A549 (cell line): ENCODE measurements at regions not wholly inside any gene's neighbourhood (a gene's known extent, or its start where the extent isn't known, plus 50 kb on each side); places are given as distances from the start of the nearest gene placed in this dataset.

Experiments used
- ATAC-seq, 2 experiments: fragments of 200-7000 bp in 1 of 2; fragments of >200 bp in 1 of 2; cut with Nextera tagmentation in 1 of 2; cut with Tn5 transposase in 1 of 2; 3 replicates each; pipeline versions ENCODE4 v1.8.0 to v1.9.1; 2018 to 2020; ENCODE audit warnings: mild to moderate bottlenecking in 1 of 2, moderate library complexity in 1 of 2
- CTCF ChIA-PET: fragments of 300-600 bp; sonication (Branson Sonifier 250); formaldehyde crosslinking; extraction: SDS; loops from one replicate; lab custom pipeline; 2021; ENCODE audit warnings: antibody characterized with exemption, inconsistent platforms; lab: Yijun Ruan, JAX
- POLR2A ChIA-PET: fragments of 350-600 bp; formaldehyde crosslinking; extraction: SDS; loops from one replicate; lab custom pipeline; 2021; ENCODE audit warnings: antibody characterized with exemption, inconsistent platforms; lab: Yijun Ruan, JAX
- DNase-seq, 2 experiments: peaks; one replicate each; pipeline versions ENCODE4 v3.0.0 to v3.0.0-alpha.2; 2011 to 2016; ENCODE audit warnings: low read depth in 1 of 2, low spot score in 1 of 2
- FAIRE-seq: peaks from 2 replicates; lab custom pipeline; 2011; peaks lifted over from hg19 to GRCh38; lab: Jason Lieb, UNC
- H3K27ac ChIP-seq, 2 experiments: fragments of >200 bp; sonication (Bioruptor Twin); formaldehyde crosslinking; 3 replicates each; pipeline ENCODE4 v1.5.1; 2016 to 2017
- H3K4me1 ChIP-seq: fragments of >200 bp; sonication (Bioruptor Twin); formaldehyde crosslinking; 3 replicates; pipeline ENCODE4 v1.6.1; 2016
- H3K4me2 ChIP-seq: fragments of >200 bp; sonication (Bioruptor Twin); formaldehyde crosslinking; 3 replicates; pipeline ENCODE4 v1.6.1; 2016
- H3K4me3 ChIP-seq: fragments of >200 bp; sonication (Bioruptor Twin); formaldehyde crosslinking; 3 replicates; pipeline ENCODE4 v1.5.1; 2016
- H3K9me3 ChIP-seq: fragments of >200 bp; sonication (Bioruptor Twin); formaldehyde crosslinking; 3 replicates; pipeline ENCODE4 v1.6.1; 2016
- ATOH8 ChIP-seq: fragments of 250-450 bp; sonication (Bioruptor Pico); IDR thresholded peaks from 2 replicates; pipeline ENCODE4 v1.5.0; 2020; ENCODE audit warnings: low read depth, mild to moderate bottlenecking, moderate library complexity
- CBX2 ChIP-seq: fragments of 200-600 bp; sonication (generic); IDR thresholded peaks from 2 replicates; pipeline ENCODE4 v1.6.1; 2016; ENCODE audit warnings: low read depth, mild to moderate bottlenecking, borderline replicate concordance
- CHD4 ChIP-seq: fragments of 200-600 bp; sonication (generic); IDR thresholded peaks from 2 replicates; pipeline ENCODE4 v1.6.1; 2016; ENCODE audit warnings: antibody characterized with exemption, mild to moderate bottlenecking, borderline replicate concordance
- EHF ChIP-seq: fragments of 250-450 bp; sonication (Bioruptor Pico); IDR thresholded peaks from 2 replicates; pipeline ENCODE4 v1.5.0; 2020; ENCODE audit warnings: mild to moderate bottlenecking
- HMGXB4 ChIP-seq: fragments of 250-450 bp; sonication (Bioruptor Pico); IDR thresholded peaks from 2 replicates; pipeline ENCODE4 v1.5.0; 2021; ENCODE audit warnings: mild to moderate bottlenecking, moderate library complexity, borderline replicate concordance
- HOXA7 ChIP-seq: fragments of 250-450 bp; sonication (Bioruptor Pico); IDR thresholded peaks from 2 replicates; pipeline ENCODE4 v1.5.0; 2020; ENCODE audit warnings: mild to moderate bottlenecking, moderate library complexity
- JUNB ChIP-seq: fragments of >200 bp; sonication (Bioruptor Twin); formaldehyde crosslinking; IDR thresholded peaks from 2 replicates; pipeline ENCODE4 v1.6.1; 2016
- KDM5A ChIP-seq: fragments of 200-600 bp; sonication (generic); IDR thresholded peaks from 2 replicates; pipeline ENCODE4 v1.6.1; 2016; ENCODE audit warnings: antibody characterized with exemption, mild to moderate bottlenecking
- MAFK ChIP-seq: fragments of 450-650 bp; IDR thresholded peaks from 2 replicates; pipeline ENCODE4 v1.6.1; 2014; ENCODE audit not compliant: partially characterized antibody
- MYC ChIP-seq: IDR thresholded peaks from 2 replicates; pipeline ENCODE4 v1.6.1; 2012; ENCODE audit warnings: mild to moderate bottlenecking, inconsistent platforms, low read length, improper control_type of control experiment, borderline replicate concordance
- NPAS2 ChIP-seq: fragments of 250-450 bp; sonication (Bioruptor Pico); IDR thresholded peaks from 2 replicates; pipeline ENCODE4 v1.8.0; 2022; ENCODE audit warnings: mild to moderate bottlenecking, moderate library complexity, borderline replicate concordance
- POLR2A ChIP-seq: IDR thresholded peaks from 2 replicates; pipeline ENCODE4 v1.6.1; 2012; ENCODE audit warnings: mild to moderate bottlenecking, low read length
- RAD21 ChIP-seq, 2 experiments: fragments of >200 bp in 1 of 2; sonication (Bioruptor Twin) in 1 of 2; formaldehyde crosslinking in 1 of 2; IDR thresholded peaks in 1 of 2; conservative IDR thresholded peaks in 1 of 2; 2 replicates in 1 of 2; 3 replicates in 1 of 2; pipeline ENCODE4 v1.6.1; 2012 to 2018; ENCODE audit warnings: inconsistent platforms in 1 of 2
- RCOR1 ChIP-seq: fragments of 150-350 bp; IDR thresholded peaks from 2 replicates; pipeline ENCODE4 v1.6.1; 2014; ENCODE audit warnings: antibody characterized with exemption, low read length, low read depth
- REST ChIP-seq: fragments of 200-600 bp; sonication (generic); IDR thresholded peaks from 2 replicates; pipeline ENCODE4 v1.6.1; 2016; ENCODE audit warnings: antibody characterized with exemption, mild to moderate bottlenecking, moderate library complexity
- RNF2 ChIP-seq: fragments of 200-600 bp; sonication (generic); IDR thresholded peaks from 2 replicates; pipeline ENCODE4 v1.6.1; 2016; ENCODE audit warnings: low read depth, mild to moderate bottlenecking, antibody characterized with exemption, moderate library complexity, borderline replicate concordance
- SREBF2 ChIP-seq: fragments of 450-650 bp; IDR thresholded peaks from 2 replicates; pipeline ENCODE4 v1.6.1; 2014; ENCODE audit warnings: mild to moderate bottlenecking, moderate library complexity
- TP53 ChIP-seq: fragments of 250-450 bp; sonication (Bioruptor Pico); IDR thresholded peaks from 2 replicates; pipeline ENCODE4 v1.5.0; 2021; ENCODE audit warnings: mild to moderate bottlenecking, moderate library complexity
- WGBS: methylation state at CpG from one replicate; pipeline ENCODE4 v1.1.6; 2017; ENCODE audit errors: missing lambda C conversion rate; 5-methylcytosine and 5-hydroxymethylcytosine counted together
- TF ChIP-seq, protein P1 (sequence below): IDR thresholded peaks from 2 replicates; pipeline ENCODE4 v1.6.1; 2012
- TF ChIP-seq, protein P2 (sequence below): fragments of >200 bp; sonication (Bioruptor Twin); formaldehyde crosslinking; IDR thresholded peaks from 3 replicates; pipeline ENCODE4 v1.5.1; 2016
- TF ChIP-seq, protein P3 (sequence below): fragments of 450-650 bp; IDR thresholded peaks from 2 replicates; pipeline ENCODE4 v1.6.1; 2014; ENCODE audit warnings: antibody characterized with exemption
- TF ChIP-seq, protein P4 (sequence below): fragments of >200 bp; sonication (Bioruptor Twin); formaldehyde crosslinking; IDR thresholded peaks from 3 replicates; pipeline ENCODE4 v1.6.1; 2016

- ATAC-seq = no peak
- CTCF ChIA-PET = no interaction called here
- WGBS = 0% methylated on average over 1 of the region's 1 CpG
- no peak for FAIRE-seq
- H3K9me3 ChIP-seq = no peaks in the 10 kb centered on the region
- TF ChIP-seq KDM5A (no peak), ATOH8 (CRISPR knock-in tag) (no peak), CHD4 (no peak), POLR2A (no peak), NPAS2 (CRISPR knock-in tag) (no peak), CBX2 (no peak), TP53 (CRISPR knock-in tag) (no peak), HOXA7 (CRISPR knock-in tag) (no peak), RCOR1 (no peak), MAFK (no peak)
- TF ChIP-seq, protein P1, sequence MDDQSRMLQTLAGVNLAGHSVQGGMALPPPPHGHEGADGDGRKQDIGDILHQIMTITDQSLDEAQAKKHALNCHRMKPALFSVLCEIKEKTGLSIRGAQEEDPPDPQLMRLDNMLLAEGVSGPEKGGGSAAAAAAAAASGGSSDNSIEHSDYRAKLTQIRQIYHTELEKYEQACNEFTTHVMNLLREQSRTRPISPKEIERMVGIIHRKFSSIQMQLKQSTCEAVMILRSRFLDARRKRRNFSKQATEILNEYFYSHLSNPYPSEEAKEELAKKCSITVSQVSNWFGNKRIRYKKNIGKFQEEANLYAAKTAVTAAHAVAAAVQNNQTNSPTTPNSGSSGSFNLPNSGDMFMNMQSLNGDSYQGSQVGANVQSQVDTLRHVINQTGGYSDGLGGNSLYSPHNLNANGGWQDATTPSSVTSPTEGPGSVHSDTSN = no peak
- TF ChIP-seq, protein P2, sequence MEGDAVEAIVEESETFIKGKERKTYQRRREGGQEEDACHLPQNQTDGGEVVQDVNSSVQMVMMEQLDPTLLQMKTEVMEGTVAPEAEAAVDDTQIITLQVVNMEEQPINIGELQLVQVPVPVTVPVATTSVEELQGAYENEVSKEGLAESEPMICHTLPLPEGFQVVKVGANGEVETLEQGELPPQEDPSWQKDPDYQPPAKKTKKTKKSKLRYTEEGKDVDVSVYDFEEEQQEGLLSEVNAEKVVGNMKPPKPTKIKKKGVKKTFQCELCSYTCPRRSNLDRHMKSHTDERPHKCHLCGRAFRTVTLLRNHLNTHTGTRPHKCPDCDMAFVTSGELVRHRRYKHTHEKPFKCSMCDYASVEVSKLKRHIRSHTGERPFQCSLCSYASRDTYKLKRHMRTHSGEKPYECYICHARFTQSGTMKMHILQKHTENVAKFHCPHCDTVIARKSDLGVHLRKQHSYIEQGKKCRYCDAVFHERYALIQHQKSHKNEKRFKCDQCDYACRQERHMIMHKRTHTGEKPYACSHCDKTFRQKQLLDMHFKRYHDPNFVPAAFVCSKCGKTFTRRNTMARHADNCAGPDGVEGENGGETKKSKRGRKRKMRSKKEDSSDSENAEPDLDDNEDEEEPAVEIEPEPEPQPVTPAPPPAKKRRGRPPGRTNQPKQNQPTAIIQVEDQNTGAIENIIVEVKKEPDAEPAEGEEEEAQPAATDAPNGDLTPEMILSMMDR = no peak
- TF ChIP-seq, all 56 proteins: peak for 0
- POLR2A ChIA-PET = no interaction called here
- no peak for DNase-seq
- H3K4me2 ChIP-seq = no peak overlapping the region
- H3K27ac ChIP-seq = no peak overlapping the region
- H3K4me3 ChIP-seq = no peak overlapping the region
- H3K4me1 ChIP-seq = no peaks in the 10 kb centered on the region
These were observed 145.6 kb upstream of the CDH12 start for GRCh38 chr5:22998774-22999173.

- TF ChIP-seq RNF2 = no peak
These were observed 145.2 kb upstream of the CDH12 start for GRCh38 chr5:22998362-22998761.

DNA sequence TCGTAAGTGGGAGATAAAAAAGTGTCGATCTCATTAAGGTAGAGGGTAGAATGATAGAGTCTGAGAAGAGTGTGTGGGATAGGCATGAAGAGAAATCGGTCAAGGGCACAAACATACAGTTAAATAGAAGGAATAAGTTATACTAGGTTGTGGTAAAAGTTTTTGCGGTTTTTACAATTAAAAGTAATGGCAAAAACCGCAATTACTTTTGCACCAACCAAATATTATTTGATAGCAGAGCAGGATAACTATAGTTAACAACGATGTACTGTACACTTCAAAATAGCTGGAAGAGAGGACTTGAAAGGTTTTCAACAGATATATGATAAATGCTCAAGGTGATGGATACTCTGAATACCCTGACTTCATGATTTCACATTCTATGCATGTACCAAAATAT is 135.8 kb upstream of the CDH12 start:
- POLR2A ChIA-PET = no interaction called here
- ATAC-seq = no peak
- H3K9me3 ChIP-seq = no peaks in the 10 kb centered on the region
- H3K4me3 ChIP-seq = no peak overlapping the region
- CTCF ChIA-PET = no interaction called here
- no peak for DNase-seq
- WGBS = 6% methylated on average over 6 of the region's 6 CpGs
- no peak overlapping the region for H3K4me2 ChIP-seq
- no peak for FAIRE-seq
- no peaks in the 10 kb centered on the region for H3K4me1 ChIP-seq
- H3K27ac ChIP-seq = no peak overlapping the region
- no peak for TF ChIP-seq EHF (CRISPR knock-in tag)
- TF ChIP-seq REST = no peak
- TF ChIP-seq, protein P3, sequence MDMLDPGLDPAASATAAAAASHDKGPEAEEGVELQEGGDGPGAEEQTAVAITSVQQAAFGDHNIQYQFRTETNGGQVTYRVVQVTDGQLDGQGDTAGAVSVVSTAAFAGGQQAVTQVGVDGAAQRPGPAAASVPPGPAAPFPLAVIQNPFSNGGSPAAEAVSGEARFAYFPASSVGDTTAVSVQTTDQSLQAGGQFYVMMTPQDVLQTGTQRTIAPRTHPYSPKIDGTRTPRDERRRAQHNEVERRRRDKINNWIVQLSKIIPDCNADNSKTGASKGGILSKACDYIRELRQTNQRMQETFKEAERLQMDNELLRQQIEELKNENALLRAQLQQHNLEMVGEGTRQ = no peak
- no peak for TF ChIP-seq HMGXB4 (CRISPR knock-in tag)
- TF ChIP-seq POLR2A = no peak
- no peak for TF ChIP-seq MYC
- TF ChIP-seq, protein P4, sequence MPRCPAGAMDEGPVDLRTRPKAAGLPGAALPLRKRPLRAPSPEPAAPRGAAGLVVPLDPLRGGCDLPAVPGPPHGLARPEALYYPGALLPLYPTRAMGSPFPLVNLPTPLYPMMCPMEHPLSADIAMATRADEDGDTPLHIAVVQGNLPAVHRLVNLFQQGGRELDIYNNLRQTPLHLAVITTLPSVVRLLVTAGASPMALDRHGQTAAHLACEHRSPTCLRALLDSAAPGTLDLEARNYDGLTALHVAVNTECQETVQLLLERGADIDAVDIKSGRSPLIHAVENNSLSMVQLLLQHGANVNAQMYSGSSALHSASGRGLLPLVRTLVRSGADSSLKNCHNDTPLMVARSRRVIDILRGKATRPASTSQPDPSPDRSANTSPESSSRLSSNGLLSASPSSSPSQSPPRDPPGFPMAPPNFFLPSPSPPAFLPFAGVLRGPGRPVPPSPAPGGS = no peak
- no peak for TF ChIP-seq JUNB
- no peak for TF ChIP-seq KDM5A
- no peak for TF ChIP-seq HOXA7 (CRISPR knock-in tag)
- no peak for TF ChIP-seq SREBF2
- TF ChIP-seq RAD21 (conservative IDR thresholded peaks at IDR 0.05 in 1 of 2, IDR thresholded peaks at IDR 0.05 in 1 of 2) = no peak
- TF ChIP-seq RCOR1 = no peak
- no peak for TF ChIP-seq RNF2

More at GRCh38 chr5:22998362-22998761, 145.2 kb upstream of the CDH12 start:
- CTCF ChIA-PET = no interaction called here
- Histone ChIP-seq H3K27ac (no peak overlapping the region), H3K4me2 (no peak overlapping the region), H3K9me3 (no peaks in the 10 kb centered on the region), H3K4me1 (no peaks in the 10 kb centered on the region), H3K4me3 (no peak overlapping the region)
- no peak for DNase-seq
- POLR2A ChIA-PET = no interaction called here
- no peak for FAIRE-seq
- no peak for ATAC-seq
